SK-N-SH treated with all-trans-retinoic acid at 6 μM for 48 hours (cell line): ENCODE measurements at regions not wholly inside any gene's neighbourhood (a gene's known extent, or its start where the extent isn't known, plus 50 kb on each side); places are given as distances from the start of the nearest gene placed in this dataset.

Source experiments
- ATAC-seq: fragments of 200-7000 bp; cut with Tn5 transposase; 3 replicates; pipeline ENCODE4 v1.9.1; 2020; ENCODE audit warnings: mild to moderate bottlenecking, moderate library complexity
- ARNTL ChIP-seq: fragments of 450-650 bp; formaldehyde crosslinking; IDR thresholded peaks from 2 replicates; pipeline ENCODE4 v1.5.0; 2020; ENCODE audit warnings: low read depth, mild to moderate bottlenecking, moderate library complexity, borderline replicate concordance
- BACH2 ChIP-seq: fragments of 250-450 bp; sonication (Bioruptor Pico); IDR thresholded peaks from 2 replicates; pipeline ENCODE4 v1.9.0; 2021; ENCODE audit warnings: mild to moderate bottlenecking, borderline replicate concordance
- CREB5 ChIP-seq: fragments of 250-450 bp; sonication (Bioruptor Pico); IDR thresholded peaks from 2 replicates; pipeline ENCODE4 v1.5.1; 2020; ENCODE audit warnings: low read depth, mild to moderate bottlenecking, moderate library complexity
- CSRNP3 ChIP-seq: fragments of 250-450 bp; sonication (Bioruptor Pico); IDR thresholded peaks from 2 replicates; pipeline ENCODE4 v1.5.1; 2021; ENCODE audit warnings: mild to moderate bottlenecking, moderate library complexity
- ESRRG ChIP-seq: fragments of 250-450 bp; sonication (Bioruptor Pico); IDR thresholded peaks from 2 replicates; pipeline ENCODE4 v1.6.1; 2021; ENCODE audit warnings: mild to moderate bottlenecking
- GLIS3 ChIP-seq: fragments of 250-450 bp; sonication (Bioruptor Pico); IDR thresholded peaks from 2 replicates; pipeline ENCODE4 v1.5.0; 2020; ENCODE audit warnings: mild to moderate bottlenecking, moderate library complexity
- ISL1 ChIP-seq: fragments of 250-450 bp; sonication (Bioruptor Pico); IDR thresholded peaks from 2 replicates; pipeline ENCODE4 v2.1.2; 2022; ENCODE audit warnings: mild to moderate bottlenecking, moderate library complexity
- OSR1 ChIP-seq: fragments of 250-450 bp; sonication (Bioruptor Pico); IDR thresholded peaks from 2 replicates; pipeline ENCODE4 v1.8.0; 2022; ENCODE audit warnings: moderate library complexity, mild to moderate bottlenecking, inconsistent platforms
- PATZ1 ChIP-seq: fragments of 250-450 bp; sonication (Bioruptor Pico); IDR thresholded peaks from 2 replicates; pipeline ENCODE4 v1.8.0; 2020; ENCODE audit warnings: mild to moderate bottlenecking, moderate library complexity, borderline replicate concordance
- POU6F1 ChIP-seq: fragments of 250-450 bp; sonication (Bioruptor Pico); IDR thresholded peaks from 2 replicates; pipeline ENCODE4 v1.8.0; 2021; ENCODE audit warnings: low read depth, mild to moderate bottlenecking, moderate library complexity, borderline replicate concordance
- PPARA ChIP-seq: fragments of 250-450 bp; sonication (Bioruptor Pico); IDR thresholded peaks from 2 replicates; pipeline ENCODE4 v1.5.0; 2020; ENCODE audit warnings: mild to moderate bottlenecking, borderline replicate concordance
- RARB ChIP-seq: fragments of 250-450 bp; sonication (Bioruptor Pico); IDR thresholded peaks from 2 replicates; pipeline ENCODE4 v1.8.0; 2021; ENCODE audit warnings: mild to moderate bottlenecking, moderate library complexity
- SNAI2 ChIP-seq: fragments of 250-450 bp; sonication (Bioruptor Pico); IDR thresholded peaks from 2 replicates; pipeline ENCODE4 v1.5.0; 2020; ENCODE audit warnings: mild to moderate bottlenecking, moderate library complexity
- TCF4 ChIP-seq: fragments of 250-450 bp; sonication (Bioruptor Pico); IDR thresholded peaks from 2 replicates; pipeline ENCODE4 v1.8.0; 2021; ENCODE audit warnings: mild to moderate bottlenecking, moderate library complexity, borderline replicate concordance
- TOX ChIP-seq: fragments of 250-450 bp; sonication (Bioruptor Pico); IDR thresholded peaks from 2 replicates; pipeline ENCODE4 v1.8.0; 2021; ENCODE audit warnings: mild to moderate bottlenecking, moderate library complexity, borderline replicate concordance
- TSHZ2 ChIP-seq: fragments of 250-450 bp; sonication (Bioruptor Pico); IDR thresholded peaks from 2 replicates; pipeline ENCODE4 v1.5.0; 2020; ENCODE audit warnings: mild to moderate bottlenecking, moderate library complexity
- ZC3H10 ChIP-seq: fragments of 250-450 bp; sonication (Bioruptor Pico); IDR thresholded peaks from 2 replicates; pipeline ENCODE4 v1.5.1; 2021; ENCODE audit warnings: mild to moderate bottlenecking, moderate library complexity
- ZFP3 ChIP-seq: fragments of 250-450 bp; sonication (Bioruptor Pico); IDR thresholded peaks from 2 replicates; pipeline ENCODE4 v1.5.0; 2020; ENCODE audit warnings: mild to moderate bottlenecking, moderate library complexity
- ZFP30 ChIP-seq: fragments of 450-650 bp; formaldehyde crosslinking; IDR thresholded peaks from 2 replicates; pipeline ENCODE4 v1.5.0; 2022; ENCODE audit warnings: mild to moderate bottlenecking, moderate library complexity
- ZNF565 ChIP-seq: fragments of 450-650 bp; formaldehyde crosslinking; conservative IDR thresholded peaks from 2 replicates; pipeline ENCODE4 v1.5.0; 2020; ENCODE audit warnings: low read depth, mild to moderate bottlenecking, moderate library complexity
- ZNF70 ChIP-seq: fragments of 450-650 bp; formaldehyde crosslinking; IDR thresholded peaks from 2 replicates; pipeline ENCODE4 v1.5.0; 2020; ENCODE audit warnings: mild to moderate bottlenecking, moderate library complexity
- ZNF8 ChIP-seq: fragments of 450-650 bp; formaldehyde crosslinking; IDR thresholded peaks from 2 replicates; pipeline ENCODE4 v1.5.0; 2020; ENCODE audit warnings: mild to moderate bottlenecking, moderate library complexity

- no peak; the same call in 1 of the 3 replicates for ATAC-seq
- TF ChIP-seq CREB5 (no peak), ESRRG (CRISPR knock-in tag) (no peak), ZFP3 (CRISPR knock-in tag) (no peak), ZNF70 (no peak), POU6F1 (CRISPR knock-in tag) (no peak), RARB (CRISPR knock-in tag) (no peak), TOX (CRISPR knock-in tag) (no peak), ARNTL (CRISPR knock-in tag) (no peak), ZNF565 (CRISPR knock-in tag) (no peak), CSRNP3 (CRISPR knock-in tag) (no peak), ZC3H10 (CRISPR knock-in tag) (no peak), OSR1 (no peak), ISL1 (CRISPR knock-in tag) (no peak), PPARA (no peak), BACH2 (CRISPR knock-in tag) (no peak), TSHZ2 (CRISPR knock-in tag) (no peak), ZFP30 (CRISPR knock-in tag) (no peak)
- TF ChIP-seq, all 23 proteins: peak for 0
These were observed 342.5 kb upstream of the NXPH2 start for GRCh38 chr2:139122711-139123158.

GRCh38 chr2:139099721-139100120 lies 319.5 kb upstream of the NXPH2 start:
- ATAC-seq: no peak
- TF ChIP-seq TCF4 (CRISPR knock-in tag): no peak
- TF ChIP-seq CREB5: no peak
- TF ChIP-seq ZFP30 (CRISPR knock-in tag): no peak
- no peak for TF ChIP-seq POU6F1 (CRISPR knock-in tag)
- no peak for TF ChIP-seq ZFP3 (CRISPR knock-in tag)
- no peak for TF ChIP-seq PATZ1 (CRISPR knock-in tag)
- TF ChIP-seq PPARA: no peak
- TF ChIP-seq RARB (CRISPR knock-in tag): no peak
- no peak for TF ChIP-seq SNAI2
- no peak for TF ChIP-seq OSR1
- TF ChIP-seq ISL1 (CRISPR knock-in tag): no peak
- no peak for TF ChIP-seq ARNTL (CRISPR knock-in tag)
- TF ChIP-seq ZNF8: no peak
- no peak for TF ChIP-seq TOX (CRISPR knock-in tag)
- no peak for TF ChIP-seq GLIS3 (CRISPR knock-in tag)
- no peak for TF ChIP-seq ZC3H10 (CRISPR knock-in tag)
